ENCODE measurements at regions not wholly inside any gene's neighbourhood (a gene's known extent, or its start where the extent isn't known, plus 50 kb on each side); places are given as distances from the start of the nearest gene placed in this dataset.

- TF ChIP-seq LEF1 (IDR thresholded peaks at IDR 0.05; ENCODE audit: borderline replicate concordance) (no peak), SP1 (IDR thresholded peaks at IDR 0.05) (no peak), L3MBTL2 (conservative IDR thresholded peaks at IDR 0.05) (no peak), FOXA1 (IDR thresholded peaks at IDR 0.05) (no peak), FOXM1 (IDR thresholded peaks at IDR 0.05; ENCODE audit: borderline replicate concordance) (no peak), BHLHE40 (IDR thresholded peaks at IDR 0.05; ENCODE audit: borderline replicate concordance) (no peak), FOXK2 (IDR thresholded peaks at IDR 0.05) (no peak), TARDBP (IDR thresholded peaks at IDR 0.05) (no peak), HDGF (IDR thresholded peaks at IDR 0.05; ENCODE audit: borderline replicate concordance) (no peak), ARNT (IDR thresholded peaks at IDR 0.05) (no peak)
These were observed 1855.4 kb upstream of the PIK3C3 start for GRCh38 chr18:40099641-40100040.

All from HEK293T (cell line).